Inferior parietal cortex (tissue), 1 donor: ENCODE measurements at regions not wholly inside any gene's neighbourhood (a gene's known extent, or its start where the extent isn't known, plus 50 kb on each side); places are given as distances from the start of the nearest gene placed in this dataset.
"Not testable (repeated sequence)": the region's sequence is repeated elsewhere in the genome, so short reads cannot be mapped to it uniquely, and the experiment has no call there.

Experiments used
- DNase-seq: peaks from one replicate; pipeline ENCODE4 v3.0.0-alpha.2; 2016; ENCODE audit errors: extremely low spot score

DNA sequence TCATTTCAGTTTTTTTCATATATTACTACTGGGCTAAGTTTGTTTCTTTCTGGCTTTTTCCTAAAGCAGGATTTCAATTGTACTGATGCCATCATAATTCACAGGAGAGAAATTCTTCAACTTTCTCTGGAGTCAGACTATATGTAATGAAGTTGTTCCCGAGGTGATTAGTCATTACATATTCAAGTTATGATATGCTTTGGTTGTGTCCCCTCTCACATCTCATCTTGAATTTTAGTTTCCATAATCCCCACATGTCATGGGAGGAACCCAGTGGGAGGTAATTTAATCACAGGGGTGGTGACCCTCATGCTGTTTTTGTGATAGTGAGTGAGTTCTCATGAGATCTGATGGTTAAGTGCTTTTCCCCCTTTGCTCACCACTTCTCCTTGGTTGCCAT lies 227.5 kb upstream of the LRIG3 start:
- DNase-seq = no peak

DNA sequence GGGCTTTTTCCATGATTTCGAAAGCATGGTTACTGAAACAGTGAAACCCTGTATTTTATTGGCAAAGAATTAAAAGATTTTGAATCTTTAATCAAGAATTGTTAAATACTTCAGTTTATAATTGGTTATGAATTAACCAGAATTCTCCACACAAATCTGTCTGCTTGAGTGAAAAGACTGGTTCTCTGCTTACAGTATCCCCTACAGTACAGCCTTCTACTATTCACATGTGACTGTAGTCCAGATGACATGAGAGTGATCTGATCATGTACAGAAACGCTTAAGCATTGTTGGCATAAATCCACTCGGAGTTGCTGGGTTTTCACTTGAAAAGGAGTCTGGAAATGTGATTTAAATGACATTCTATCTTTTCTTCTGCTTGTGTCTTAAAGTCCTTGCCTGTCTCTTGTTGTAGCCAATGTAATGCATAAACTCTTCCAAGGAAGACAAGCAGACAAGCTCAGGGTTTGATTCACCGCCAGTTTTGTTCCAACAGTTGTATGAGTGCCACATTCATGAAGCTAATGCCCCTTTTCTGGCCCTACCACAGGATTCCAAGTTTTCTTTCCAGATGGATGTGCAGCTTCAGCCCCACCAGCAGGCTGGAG lies 222.0 kb upstream of the LRIG3 start:
- no peak for DNase-seq

DNA sequence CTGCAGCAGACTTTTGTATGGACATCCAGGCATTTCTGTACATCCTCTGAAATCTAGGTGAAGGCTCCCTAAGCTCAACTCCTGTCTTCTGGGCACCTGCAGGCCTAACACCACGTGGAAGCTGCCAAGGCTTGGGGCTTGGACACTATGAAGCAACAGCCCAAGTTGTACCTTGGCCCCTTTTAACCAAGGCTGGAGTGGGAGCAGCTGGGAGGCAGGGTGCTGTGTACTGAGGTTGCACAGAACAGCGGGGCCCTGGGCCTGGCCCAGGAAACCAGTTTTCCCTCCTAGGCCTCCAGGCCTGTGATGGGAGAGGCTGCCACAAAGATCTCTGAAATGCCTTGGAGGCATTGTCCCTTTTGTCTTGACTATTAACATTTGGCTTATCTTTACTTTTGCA lies 214.4 kb upstream of the LRIG3 start:
- no peak for DNase-seq

DNA sequence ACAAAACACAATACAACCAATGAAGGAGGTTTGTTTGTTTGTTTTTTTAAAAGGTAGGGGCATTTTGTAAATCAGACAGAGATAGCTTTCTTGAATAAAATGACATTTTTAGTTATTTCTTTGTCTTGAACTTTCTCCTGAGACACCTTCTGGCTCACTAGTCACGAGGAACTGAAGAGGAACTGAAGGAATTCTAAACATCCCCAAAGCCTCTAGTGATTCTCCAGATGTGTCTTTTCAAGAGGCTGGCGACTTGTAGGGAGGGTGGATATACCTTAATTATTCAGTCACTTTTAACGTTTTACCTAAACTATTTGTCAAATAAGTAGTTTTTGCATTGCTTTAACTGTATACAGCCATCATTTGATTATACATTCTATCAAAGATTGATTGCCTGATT lies 211.2 kb upstream of the LRIG3 start:
- no peak for DNase-seq

DNA sequence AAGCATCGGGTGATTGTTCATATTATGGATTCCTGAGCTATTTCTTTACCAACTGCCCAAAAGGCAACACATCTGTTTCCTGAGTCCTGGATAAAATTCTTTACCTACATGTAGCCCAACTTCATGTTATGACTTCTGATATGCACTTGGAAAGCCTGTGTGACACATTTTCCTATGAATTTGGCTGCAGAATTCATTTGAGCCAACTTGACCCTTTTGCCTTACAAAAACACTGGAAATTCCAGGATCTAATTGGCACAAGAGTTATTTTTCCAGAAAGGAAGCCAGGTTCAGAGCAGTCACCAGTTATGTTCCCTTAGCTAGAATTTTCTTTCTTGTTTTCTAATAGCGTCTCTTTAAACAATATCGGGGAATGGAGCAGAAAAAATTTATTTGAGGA lies 202.5 kb upstream of the LRIG3 start:
- no peak for DNase-seq

GRCh38 chr12:59121451-59121850 lies 201.1 kb upstream of the LRIG3 start:
- DNase-seq = no peak

GRCh38 chr12:59119676-59120075 lies 199.4 kb upstream of the LRIG3 start:
- no peak for DNase-seq

- DNase-seq = no peak
These were observed 198.1 kb upstream of the LRIG3 start for GRCh38 chr12:59118356-59118755.

DNA sequence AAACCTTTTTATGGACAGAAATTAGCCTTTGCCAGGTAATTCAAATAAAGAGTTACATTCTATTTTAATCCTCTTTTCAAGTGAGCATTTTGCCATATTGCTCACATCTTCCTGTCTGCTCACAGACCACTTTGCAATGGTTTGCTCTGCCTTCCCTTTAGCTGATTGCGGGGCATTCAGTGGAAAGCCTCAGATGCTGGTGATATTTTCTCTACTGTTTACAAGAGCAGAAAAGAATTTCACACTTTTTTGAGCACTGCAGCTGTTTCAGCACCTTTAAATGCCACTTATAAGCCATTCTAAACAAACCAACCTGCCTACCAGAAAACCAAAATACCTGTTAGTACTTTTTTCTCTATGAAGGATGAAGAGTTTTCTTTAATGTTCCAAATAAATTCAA lies 195.7 kb upstream of the LRIG3 start:
- DNase-seq = no peak

- DNase-seq = no peak
These were observed 195.2 kb upstream of the LRIG3 start for GRCh38 chr12:59115526-59115925.

- DNase-seq = peak; percentile 91
These were observed 193.7 kb upstream of the LRIG3 start for GRCh38 chr12:59113831-59114615.

DNA sequence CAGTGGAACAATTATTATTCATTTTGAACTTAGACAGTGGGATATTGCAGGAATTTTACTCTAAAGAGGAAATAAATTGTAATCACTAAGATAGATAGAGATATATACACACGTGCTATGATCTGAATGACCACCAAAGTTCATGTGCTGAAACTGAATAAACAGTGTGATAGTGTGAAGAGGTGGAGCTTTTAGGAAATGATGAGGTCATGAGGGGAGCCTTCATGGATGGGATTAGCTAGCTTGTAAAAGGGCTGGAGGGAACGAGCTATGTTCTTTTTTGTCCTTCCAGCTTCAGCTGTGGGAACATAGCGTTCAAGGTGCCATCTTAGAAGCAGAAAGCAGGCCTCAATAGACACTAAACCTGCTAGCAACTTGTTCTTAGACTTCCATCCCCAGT lies 191.5 kb upstream of the LRIG3 start:
- DNase-seq = no peak

DNA sequence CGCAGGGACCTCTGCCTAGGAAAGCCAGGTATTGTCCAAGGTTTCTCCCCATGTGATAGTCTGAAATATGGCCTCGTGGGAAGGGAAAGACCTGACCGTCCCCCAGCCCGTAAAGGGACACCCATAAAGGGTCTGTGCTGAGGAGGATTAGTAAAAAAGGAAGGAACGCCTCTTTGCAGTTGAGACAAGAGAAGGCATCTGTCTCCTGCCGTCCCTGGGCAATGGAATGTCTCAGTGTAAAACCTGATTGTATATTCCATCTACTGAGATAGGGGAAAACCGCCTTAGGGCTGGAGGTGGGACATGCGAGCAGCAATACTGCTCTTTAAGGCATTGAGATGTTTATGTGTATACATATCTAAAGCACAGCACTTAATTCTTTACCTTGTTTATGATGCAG lies 188.2 kb upstream of the LRIG3 start:
- DNase-seq = not testable (repeated sequence)

DNA sequence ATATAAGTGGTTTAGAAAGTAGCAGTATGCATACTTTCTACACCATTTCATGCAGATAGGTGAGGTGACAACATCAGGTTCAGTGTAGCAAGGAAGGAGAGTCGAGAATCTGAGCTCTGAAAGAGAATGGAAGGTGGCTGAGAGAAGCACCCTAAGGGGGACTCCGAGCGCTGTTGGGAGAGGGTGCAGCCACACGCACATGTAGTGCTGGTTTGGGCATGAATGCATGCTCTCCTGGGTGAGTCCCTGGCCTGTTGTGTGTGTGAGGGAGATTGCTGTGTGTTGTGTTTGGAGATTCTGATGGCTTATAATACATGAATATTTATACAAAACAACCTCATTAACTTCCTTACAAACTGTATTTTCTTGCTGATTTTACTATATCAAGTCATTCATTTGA lies 180.3 kb upstream of the LRIG3 start:
- DNase-seq = no peak

- no peak for DNase-seq
These were observed 177.6 kb upstream of the LRIG3 start for GRCh38 chr12:59097876-59098275.

- DNase-seq = no peak
These were observed 175.9 kb upstream of the LRIG3 start for GRCh38 chr12:59096246-59096645.

- no peak for DNase-seq
These were observed 172.9 kb upstream of the LRIG3 start for GRCh38 chr12:59093073-59093772.

DNA sequence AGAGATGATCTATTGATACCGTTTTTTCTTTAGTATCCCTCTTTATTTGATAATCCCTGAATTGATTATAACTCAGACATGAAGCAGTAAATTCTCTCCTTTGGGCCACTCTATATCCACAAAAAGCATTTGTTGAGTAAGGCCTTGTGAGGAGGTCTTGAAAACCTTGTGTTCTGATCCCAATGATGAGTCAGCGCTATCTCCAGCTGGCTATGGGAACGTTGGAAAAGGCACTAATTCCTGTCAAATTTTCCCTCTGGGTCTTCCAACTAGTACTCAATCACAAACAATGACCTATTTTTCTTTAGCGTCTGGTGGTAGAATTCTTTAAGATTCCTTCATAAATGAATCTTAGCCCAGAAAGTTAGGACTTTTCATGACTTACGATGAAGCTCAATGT lies 168.4 kb upstream of the LRIG3 start:
- DNase-seq = no peak

DNA sequence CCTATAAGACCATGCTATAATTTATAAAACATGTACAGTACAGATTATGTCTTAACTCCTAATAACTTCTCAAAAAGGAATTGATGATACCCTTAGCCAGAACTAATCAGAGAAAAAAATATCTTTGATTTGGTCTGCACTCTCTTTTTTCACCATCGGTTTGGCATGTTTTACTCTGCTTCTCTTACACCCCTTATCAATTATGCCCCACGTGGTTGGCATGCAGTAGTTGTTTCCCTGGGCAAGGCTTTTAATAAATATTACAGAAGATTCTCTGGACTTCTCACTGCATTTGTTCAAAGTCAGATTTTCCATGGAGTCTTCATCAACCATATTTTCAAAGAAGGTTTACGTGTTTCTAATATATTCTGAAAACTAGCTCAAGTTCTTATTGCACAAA lies 167.4 kb upstream of the LRIG3 start:
- no peak for DNase-seq

DNA sequence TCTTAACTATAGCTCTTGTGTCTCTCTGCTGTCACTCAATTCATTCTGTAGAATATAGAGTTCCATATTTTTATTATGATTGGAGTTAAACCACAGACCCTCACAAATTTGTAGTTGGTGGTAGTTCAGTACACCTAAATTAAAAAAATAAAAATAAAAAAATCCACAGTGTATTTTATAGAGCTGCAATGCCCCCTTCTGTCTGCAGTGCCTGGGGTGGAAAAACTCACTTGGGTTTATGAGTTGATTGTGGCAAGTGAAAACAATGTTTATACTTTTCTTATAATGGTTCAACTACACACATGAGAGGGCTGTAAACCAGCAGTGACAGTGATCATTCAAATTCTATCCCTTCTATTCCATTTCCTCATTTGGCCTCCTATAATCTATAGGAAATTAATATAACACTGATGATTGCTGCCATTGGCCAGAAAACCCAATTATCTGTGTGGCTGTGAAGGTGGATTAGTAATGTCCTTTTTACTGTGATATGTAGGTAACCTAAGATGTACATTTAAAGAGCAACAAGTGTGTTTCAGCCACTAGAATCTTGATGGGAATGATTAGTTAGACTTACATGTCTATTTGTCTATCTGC lies 166.9 kb upstream of the LRIG3 start:
- no peak for DNase-seq

GRCh38 chr12:59086126-59086525 lies 165.8 kb upstream of the LRIG3 start:
- DNase-seq = no peak

DNA sequence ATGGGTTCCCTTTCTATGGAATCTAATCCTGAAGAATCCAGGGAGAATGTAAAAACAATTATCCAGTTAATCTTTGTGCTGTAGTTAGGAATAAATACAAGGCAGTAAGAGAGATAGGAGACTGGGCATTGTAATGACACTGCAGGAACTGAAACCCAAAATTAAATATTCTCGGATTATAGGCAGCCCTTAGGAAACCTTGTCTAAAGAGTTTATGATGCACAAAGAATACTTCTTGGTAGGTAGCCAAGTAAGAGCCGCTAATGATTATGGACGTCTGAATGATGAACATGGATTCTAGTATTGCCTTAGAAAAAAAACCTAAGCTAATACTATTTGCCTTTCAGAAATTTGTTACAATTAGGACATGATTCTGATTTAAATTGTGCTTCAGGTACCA lies 165.4 kb upstream of the LRIG3 start:
- DNase-seq = no peak
